GM12892 (cell line): ENCODE measurements at regions not wholly inside any gene's neighbourhood (a gene's known extent, or its start where the extent isn't known, plus 50 kb on each side); places are given as distances from the start of the nearest gene placed in this dataset.

ENCODE experiments used
- POLR2A ChIP-seq: IDR thresholded peaks from 2 replicates; pipeline ENCODE4 v1.6.1; 2011; ENCODE audit warnings: low read depth, low read length, control low read depth
- POLR2AphosphoS5 ChIP-seq: IDR thresholded peaks from 2 replicates; pipeline ENCODE4 v1.6.1; 2011; ENCODE audit warnings: low read depth, low read length, control low read depth
- TAF1 ChIP-seq: IDR thresholded peaks from 2 replicates; pipeline ENCODE4 v1.6.1; 2011; ENCODE audit warnings: low read depth, mild to moderate bottlenecking, control low read depth, low read length, borderline replicate concordance

DNA sequence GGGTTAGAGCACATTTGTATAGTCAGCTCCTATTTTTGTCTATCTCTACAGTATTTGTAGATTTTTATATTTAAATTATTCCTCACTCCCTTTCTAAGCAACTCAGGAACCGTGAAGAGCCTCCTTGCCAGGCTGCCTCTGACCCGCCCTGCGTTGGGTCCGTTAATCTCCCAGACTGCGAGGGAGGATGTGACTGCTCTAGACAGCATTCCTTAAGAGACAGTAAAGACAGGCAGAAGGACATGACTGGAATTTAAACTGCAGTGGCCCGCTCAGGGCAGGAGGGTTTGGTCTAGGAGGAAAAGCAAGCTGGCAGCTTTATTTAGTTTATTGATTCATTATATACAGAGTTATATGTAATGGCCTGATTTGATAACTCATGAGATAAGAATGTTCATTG is 413.7 kb downstream of the TMEM135 start:
- no peak for TF ChIP-seq POLR2A
- no peak for TF ChIP-seq TAF1
- no peak for TF ChIP-seq POLR2AphosphoS5
